ENCODE measurements at regions not wholly inside any gene's neighbourhood (a gene's known extent, or its start where the extent isn't known, plus 50 kb on each side); places are given as distances from the start of the nearest gene placed in this dataset.

DNA sequence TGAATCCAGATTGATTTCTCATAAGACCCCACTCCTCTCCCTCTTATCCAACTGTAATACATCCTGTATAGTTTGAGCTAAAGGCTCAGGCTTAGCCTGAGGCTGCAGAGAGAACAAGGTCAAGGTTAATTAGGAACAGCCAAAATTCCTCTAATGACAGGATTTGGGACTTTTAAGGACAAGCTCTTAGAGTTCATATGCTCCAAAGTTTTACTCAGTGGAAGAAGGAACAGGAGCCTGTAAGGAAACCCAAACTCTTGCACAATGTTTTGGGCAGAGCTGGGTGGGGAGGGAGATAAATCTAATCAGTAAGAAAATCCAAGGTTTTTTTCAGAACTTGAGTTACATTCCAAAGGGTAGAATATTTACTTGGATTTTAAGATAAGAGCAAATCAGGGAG, 238.8 kb downstream of the QDPR start:
- no peak overlapping the region for H2BK120ac ChIP-seq (ENCODE audit: insufficient read depth, low read length, poor library complexity)
- H3K18ac ChIP-seq (ENCODE audit: low read length), result no peak overlapping the region
- H3K9me3 ChIP-seq (ENCODE audit: insufficient read depth, low read depth, low read length), result no peaks in the 10 kb centered on the region
- H4K8ac ChIP-seq (ENCODE audit: low read depth, low read length), result no peak overlapping the region
- H2BK5ac ChIP-seq (ENCODE audit: low read depth, low read length, poor library complexity), result no peak overlapping the region
- H4K91ac ChIP-seq (ENCODE audit: low read depth, low read length), result no peak overlapping the region
- no peaks in the 10 kb centered on the region for H3K79me1 ChIP-seq (ENCODE audit: low read length)
- no peak overlapping the region for H3K4me3 ChIP-seq (ENCODE audit: low read depth, low read length)
- no peak overlapping the region for H3K4ac ChIP-seq (ENCODE audit: low read depth, low read length)
- no peaks in the 10 kb centered on the region for H3K36me3 ChIP-seq (ENCODE audit: control insufficient read depth in 1 of 2, insufficient read depth in 2 of 2, low read length in 2 of 2)
- DNase-seq, result no peak
- no peak overlapping the region for H3K23ac ChIP-seq (ENCODE audit: low read length)
- H3K4me2 ChIP-seq (ENCODE audit: low read length), result no peak overlapping the region
- H3K27me3 ChIP-seq (ENCODE audit: insufficient read depth, low read length), result no peaks in the 10 kb centered on the region
- H2AFZ ChIP-seq (ENCODE audit: insufficient read depth, low read length, poor library complexity), result no peak overlapping the region
- no peak overlapping the region for H2AK5ac ChIP-seq (ENCODE audit: low read length)
- no peaks in the 10 kb centered on the region for H3K4me1 ChIP-seq (ENCODE audit: control insufficient read depth in 1 of 2, insufficient read depth in 2 of 2, low read length in 2 of 2)
- H2BK12ac ChIP-seq (ENCODE audit: low read length), result no peak overlapping the region
- no peak overlapping the region for H3K27ac ChIP-seq (ENCODE audit: low read depth, low read length)
- H3K9ac ChIP-seq (ENCODE audit: low read length), result no peak overlapping the region
- no peak overlapping the region for H4K12ac ChIP-seq (ENCODE audit: low read depth, low read length)
- no peak overlapping the region for H3K14ac ChIP-seq (ENCODE audit: low read length)
- peaks cover 2% of the 10 kb centered on the region for H3K79me2 ChIP-seq (ENCODE audit: control insufficient read depth, insufficient read depth, low read length, poor library complexity)

DNA sequence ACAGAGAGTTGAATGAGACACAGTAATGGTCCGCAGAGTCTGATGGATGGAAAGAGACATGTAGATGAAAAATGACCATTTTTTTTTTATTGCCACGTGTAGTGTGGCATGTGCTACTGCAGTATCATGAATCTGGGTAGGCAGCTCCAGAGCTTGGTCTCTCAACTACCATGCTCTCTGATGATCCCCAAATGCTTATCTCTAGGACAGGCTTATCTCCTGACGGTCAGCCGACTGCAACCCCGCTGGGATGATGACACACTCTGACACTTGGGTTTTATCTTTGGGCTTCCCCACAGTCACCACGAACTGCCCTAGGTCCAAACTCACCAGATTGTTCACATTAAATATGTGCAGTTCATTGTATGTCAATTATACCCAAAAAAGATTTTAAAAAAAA, 239.7 kb downstream of the QDPR start:
- Histone ChIP-seq H2BK120ac (ENCODE audit: insufficient read depth, low read length, poor library complexity) (no peak overlapping the region), H3K9ac (ENCODE audit: low read length) (no peak overlapping the region), H3K4me1 (ENCODE audit: control insufficient read depth in 1 of 2, insufficient read depth in 2 of 2, low read length in 2 of 2) (no peaks in the 10 kb centered on the region), H2BK5ac (ENCODE audit: low read depth, low read length, poor library complexity) (no peak overlapping the region), H3K4me2 (ENCODE audit: low read length) (no peak overlapping the region), H2AFZ (ENCODE audit: insufficient read depth, low read length, poor library complexity) (no peak overlapping the region), H3K14ac (ENCODE audit: low read length) (no peak overlapping the region), H3K79me1 (ENCODE audit: low read length) (no peaks in the 10 kb centered on the region), H3K79me2 (ENCODE audit: control insufficient read depth, insufficient read depth, low read length, poor library complexity) (peaks cover 2% of the 10 kb centered on the region), H3K9me3 (ENCODE audit: insufficient read depth, low read depth, low read length) (no peaks in the 10 kb centered on the region), H3K27ac (ENCODE audit: low read depth, low read length) (no peak overlapping the region), H3K4ac (ENCODE audit: low read depth, low read length) (no peak overlapping the region), H3K23ac (ENCODE audit: low read length) (no peak overlapping the region), H4K12ac (ENCODE audit: low read depth, low read length) (no peak overlapping the region), H3K4me3 (ENCODE audit: low read depth, low read length) (no peak overlapping the region), H3K27me3 (ENCODE audit: insufficient read depth, low read length) (no peaks in the 10 kb centered on the region), H2AK5ac (ENCODE audit: low read length) (no peak overlapping the region), H4K8ac (ENCODE audit: low read depth, low read length) (no peak overlapping the region), H4K91ac (ENCODE audit: low read depth, low read length) (no peak overlapping the region), H3K18ac (ENCODE audit: low read length) (no peak overlapping the region), H2BK12ac (ENCODE audit: low read length) (no peak overlapping the region), H3K36me3 (ENCODE audit: control insufficient read depth in 1 of 2, insufficient read depth in 2 of 2, low read length in 2 of 2) (no peaks in the 10 kb centered on the region)
- WGBS (ENCODE audit: extremely low coverage, insufficient coverage, insufficient read length), result no CpG with 5 or more reads among the region's 6 CpGs
- DNase-seq, result no peak

DNA sequence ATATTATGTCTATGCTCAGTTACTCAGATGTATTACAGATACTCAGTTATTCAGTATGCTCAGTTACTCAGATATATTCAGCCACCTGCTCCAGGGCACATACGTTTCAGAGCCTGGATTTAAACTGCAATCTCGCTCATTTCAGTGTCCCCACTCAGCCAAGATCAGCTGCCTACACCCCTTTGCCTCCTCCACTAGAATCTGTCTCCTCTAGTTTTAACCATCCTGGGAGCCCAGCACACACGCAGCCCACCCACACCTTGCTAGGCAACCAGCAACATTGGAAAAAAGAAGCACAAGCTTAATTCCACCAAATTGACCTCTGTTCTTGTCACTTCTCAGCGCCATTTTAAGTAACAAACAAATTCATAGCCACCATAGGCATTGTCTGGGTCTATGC, 246.2 kb downstream of the QDPR start:
- H4K8ac ChIP-seq (ENCODE audit: low read depth, low read length), result no peak overlapping the region
- no peak overlapping the region for H2BK5ac ChIP-seq (ENCODE audit: low read depth, low read length, poor library complexity)
- H2AFZ ChIP-seq (ENCODE audit: insufficient read depth, low read length, poor library complexity), result no peak overlapping the region
- H4K91ac ChIP-seq (ENCODE audit: low read depth, low read length), result no peak overlapping the region
- no peak overlapping the region for H3K27ac ChIP-seq (ENCODE audit: low read depth, low read length)
- WGBS (ENCODE audit: extremely low coverage, insufficient coverage, insufficient read length), result no CpG with 5 or more reads among the region's 4 CpGs
- H3K4me1 ChIP-seq (ENCODE audit: control insufficient read depth in 1 of 2, insufficient read depth in 2 of 2, low read length in 2 of 2), result no peaks in the 10 kb centered on the region
- H3K23ac ChIP-seq (ENCODE audit: low read length), result no peak overlapping the region
- H3K9ac ChIP-seq (ENCODE audit: low read length), result no peak overlapping the region
- no peak overlapping the region for H3K18ac ChIP-seq (ENCODE audit: low read length)
- no peaks in the 10 kb centered on the region for H3K79me1 ChIP-seq (ENCODE audit: low read length)
- H2BK12ac ChIP-seq (ENCODE audit: low read length), result no peak overlapping the region
- no peak overlapping the region for H3K4ac ChIP-seq (ENCODE audit: low read depth, low read length)
- no peak overlapping the region for H2BK120ac ChIP-seq (ENCODE audit: insufficient read depth, low read length, poor library complexity)
- H3K4me2 ChIP-seq (ENCODE audit: low read length), result no peak overlapping the region
- H2AK5ac ChIP-seq (ENCODE audit: low read length), result no peak overlapping the region
- H3K14ac ChIP-seq (ENCODE audit: low read length), result no peak overlapping the region
- no peak for DNase-seq
- no peak overlapping the region for H4K12ac ChIP-seq (ENCODE audit: low read depth, low read length)
- H3K4me3 ChIP-seq (ENCODE audit: low read depth, low read length), result no peak overlapping the region
- H3K9me3 ChIP-seq (ENCODE audit: insufficient read depth, low read depth, low read length), result no peaks in the 10 kb centered on the region
- no peaks in the 10 kb centered on the region for H3K27me3 ChIP-seq (ENCODE audit: insufficient read depth, low read length)
- no peaks in the 10 kb centered on the region for H3K36me3 ChIP-seq (ENCODE audit: control insufficient read depth in 1 of 2, insufficient read depth in 2 of 2, low read length in 2 of 2)
- H3K79me2 ChIP-seq (ENCODE audit: control insufficient read depth, insufficient read depth, low read length, poor library complexity), result no peaks in the 10 kb centered on the region

DNA sequence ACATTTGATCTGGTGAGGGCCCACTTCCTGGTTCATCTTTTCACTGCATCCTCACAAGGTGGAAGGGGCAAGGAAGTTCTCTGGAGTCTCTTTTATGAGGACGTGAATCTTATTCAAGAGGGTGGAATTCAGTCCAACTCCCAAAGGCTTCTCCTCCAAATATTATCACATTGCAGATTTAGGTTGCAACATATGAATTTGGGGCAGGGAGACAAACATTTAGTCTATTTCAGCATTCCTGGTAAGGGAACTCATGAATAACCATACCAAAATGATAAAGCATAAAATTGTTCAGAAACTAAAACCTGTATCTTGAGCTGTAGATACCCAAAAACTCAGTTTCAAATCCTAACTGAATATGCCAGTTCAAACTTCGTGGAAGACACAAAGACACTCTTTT, 246.8 kb downstream of the QDPR start:
- Histone ChIP-seq H3K23ac (ENCODE audit: low read length) (no peak overlapping the region), H3K14ac (ENCODE audit: low read length) (no peak overlapping the region), H3K27me3 (ENCODE audit: insufficient read depth, low read length) (no peaks in the 10 kb centered on the region), H2BK12ac (ENCODE audit: low read length) (no peak overlapping the region), H2BK120ac (ENCODE audit: insufficient read depth, low read length, poor library complexity) (no peak overlapping the region), H3K4ac (ENCODE audit: low read depth, low read length) (no peak overlapping the region), H4K91ac (ENCODE audit: low read depth, low read length) (no peak overlapping the region), H3K79me1 (ENCODE audit: low read length) (no peaks in the 10 kb centered on the region), H3K27ac (ENCODE audit: low read depth, low read length) (no peak overlapping the region), H3K79me2 (ENCODE audit: control insufficient read depth, insufficient read depth, low read length, poor library complexity) (no peaks in the 10 kb centered on the region), H4K12ac (ENCODE audit: low read depth, low read length) (no peak overlapping the region), H2AFZ (ENCODE audit: insufficient read depth, low read length, poor library complexity) (no peak overlapping the region), H2BK5ac (ENCODE audit: low read depth, low read length, poor library complexity) (no peak overlapping the region), H2AK5ac (ENCODE audit: low read length) (no peak overlapping the region), H3K9me3 (ENCODE audit: insufficient read depth, low read depth, low read length) (no peaks in the 10 kb centered on the region), H4K8ac (ENCODE audit: low read depth, low read length) (no peak overlapping the region), H3K18ac (ENCODE audit: low read length) (no peak overlapping the region), H3K36me3 (ENCODE audit: control insufficient read depth in 1 of 2, insufficient read depth in 2 of 2, low read length in 2 of 2) (no peaks in the 10 kb centered on the region), H3K4me2 (ENCODE audit: low read length) (no peak overlapping the region), H3K9ac (ENCODE audit: low read length) (no peak overlapping the region), H3K4me3 (ENCODE audit: low read depth, low read length) (no peak overlapping the region), H3K4me1 (ENCODE audit: control insufficient read depth in 1 of 2, insufficient read depth in 2 of 2, low read length in 2 of 2) (no peaks in the 10 kb centered on the region)
- DNase-seq, result no peak
- WGBS (ENCODE audit: extremely low coverage, insufficient coverage, insufficient read length), result no CpG with 5 or more reads among the region's 2 CpGs
